Fibroblast of skin of abdomen (primary cell): ENCODE measurements at regions not wholly inside any gene's neighbourhood (a gene's known extent, or its start where the extent isn't known, plus 50 kb on each side); places are given as distances from the start of the nearest gene placed in this dataset.

Experiments used
- DNase-seq: peaks from one replicate; pipeline ENCODE4 v3.0.0-alpha.2; 2013

DNA sequence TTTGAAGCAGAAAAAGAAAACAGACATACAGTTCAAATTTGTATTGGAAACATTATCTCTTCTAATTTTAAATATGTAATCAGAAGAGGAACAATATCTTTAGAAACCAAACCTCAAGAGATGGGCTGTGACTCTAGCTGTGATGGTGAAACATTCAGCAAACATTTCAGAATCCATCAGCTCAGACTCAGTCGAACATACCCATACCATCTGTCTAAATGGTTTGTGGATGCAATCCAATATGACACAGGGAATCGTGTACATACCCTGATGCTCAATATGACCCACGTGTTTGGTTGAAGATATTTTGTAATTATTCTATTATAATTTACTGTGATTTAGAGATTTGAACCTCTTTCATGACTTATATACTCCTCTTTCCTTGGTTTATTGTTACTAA lies 665.2 kb upstream of the CDH8 start:
- peak; percentile 24 for DNase-seq

DNA sequence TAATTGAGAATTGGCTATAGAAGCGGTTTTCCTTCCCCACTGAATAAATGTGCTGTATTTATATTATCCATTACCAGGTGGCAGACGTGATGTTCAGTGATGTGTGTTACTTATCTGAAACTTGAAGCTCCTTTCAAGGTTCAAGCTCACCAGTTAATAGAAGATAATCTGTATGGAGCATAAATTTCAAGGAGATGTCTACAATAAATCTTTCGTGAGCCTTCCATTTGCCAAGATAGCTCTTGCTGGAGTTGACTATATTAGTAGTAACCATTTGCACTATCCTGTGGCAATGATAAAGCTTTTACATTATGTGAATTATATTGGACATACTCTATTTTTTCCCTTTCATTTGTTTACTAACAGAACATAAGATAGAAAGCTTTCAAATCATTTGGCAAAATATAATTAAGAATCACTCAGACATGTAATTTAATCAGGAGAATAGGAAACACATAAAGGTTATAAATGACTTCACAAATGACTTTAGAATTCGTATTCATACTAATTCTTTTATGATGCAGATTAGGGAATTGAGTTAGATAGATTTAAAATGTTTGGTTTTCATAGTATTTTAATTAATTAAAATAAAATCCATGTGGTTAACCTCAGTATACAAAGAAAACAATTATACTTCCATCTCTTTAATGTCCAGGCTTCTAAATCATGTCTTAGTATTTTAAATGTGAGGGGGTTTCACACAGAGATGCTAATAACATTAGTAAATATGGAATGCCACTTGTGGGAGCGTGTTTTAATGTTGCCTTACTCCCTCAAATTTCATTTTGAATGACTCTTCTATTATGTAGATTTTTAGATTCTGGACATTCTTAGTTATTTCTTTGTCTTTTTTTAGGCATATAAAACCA lies 664.4 kb upstream of the CDH8 start:
- no peak for DNase-seq

DNA sequence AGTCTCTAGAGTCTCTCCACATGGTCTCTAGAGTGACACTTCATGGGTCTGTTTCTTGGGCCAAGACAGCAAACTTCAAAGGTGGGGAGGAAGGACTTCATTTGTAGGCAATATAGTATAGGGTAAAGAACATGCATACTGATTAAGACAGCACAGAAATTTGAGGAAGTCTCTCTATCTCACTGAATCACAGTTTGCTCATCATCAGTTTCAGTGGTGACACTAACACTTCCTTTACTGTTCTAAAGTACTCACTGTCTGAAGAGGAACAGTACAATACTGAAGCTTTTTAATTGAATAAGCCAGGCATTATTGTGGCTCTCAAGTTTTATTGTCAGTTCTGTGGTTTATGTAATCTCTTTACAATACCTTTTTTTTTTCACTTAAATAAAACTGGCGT lies 656.4 kb upstream of the CDH8 start:
- DNase-seq: no peak

DNA sequence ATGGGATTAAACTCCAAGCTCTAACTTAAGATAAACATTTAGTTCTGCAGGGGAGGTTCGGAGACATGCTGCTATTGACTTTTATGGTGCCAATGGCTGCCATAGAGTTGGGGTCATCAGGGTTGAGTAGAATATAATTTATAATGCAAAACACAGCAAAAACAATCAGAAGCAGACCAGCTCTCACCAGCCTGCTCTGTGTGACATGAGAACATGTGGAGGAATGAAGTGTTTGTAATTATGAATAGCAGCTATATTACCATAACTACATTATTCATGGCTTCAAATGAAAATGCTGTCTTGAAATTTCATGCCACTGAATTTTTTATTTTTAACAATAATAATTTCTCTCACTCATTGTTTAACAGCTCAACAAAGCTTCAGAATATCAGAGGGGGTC lies 645.6 kb upstream of the CDH8 start:
- DNase-seq: no peak

DNA sequence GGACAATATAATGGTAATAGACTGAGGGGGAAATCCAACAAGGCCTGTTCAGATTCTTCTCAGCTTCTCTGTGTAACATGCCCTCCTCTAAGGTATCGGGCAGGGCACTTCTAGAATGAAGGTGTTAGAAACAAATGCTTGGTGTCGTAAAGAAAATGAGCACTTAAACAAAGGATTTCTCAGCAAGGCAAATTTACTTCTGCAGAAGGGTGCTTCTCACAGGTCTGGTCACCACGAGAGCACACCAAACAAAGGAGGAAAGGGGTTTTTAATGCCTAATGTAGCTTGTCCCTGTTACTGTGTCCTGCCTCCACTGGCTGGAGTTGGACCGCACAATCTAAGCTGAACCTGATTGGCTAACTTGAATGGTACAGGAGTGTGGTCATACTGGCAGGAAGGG lies 642.6 kb upstream of the CDH8 start:
- DNase-seq: no peak

DNA sequence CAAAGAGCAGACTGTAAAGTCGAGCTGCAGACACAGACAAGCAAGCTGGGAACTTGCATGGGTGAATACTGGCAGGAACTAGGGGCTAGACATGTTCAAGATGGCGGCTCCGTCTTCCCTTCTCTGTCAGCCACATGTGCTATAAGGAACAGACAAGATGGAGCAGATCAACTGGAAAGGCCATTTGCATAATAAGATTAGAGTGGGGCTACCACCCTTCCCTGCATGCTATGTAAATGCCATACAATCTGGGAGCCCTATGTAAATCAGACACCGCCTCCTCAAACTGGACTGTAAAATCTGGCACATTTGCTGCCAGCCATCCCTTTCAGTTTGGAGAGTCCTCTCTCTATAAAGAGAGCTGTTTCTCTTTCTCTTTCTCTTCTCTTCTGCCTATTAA lies 640.1 kb upstream of the CDH8 start:
- no peak for DNase-seq

DNA sequence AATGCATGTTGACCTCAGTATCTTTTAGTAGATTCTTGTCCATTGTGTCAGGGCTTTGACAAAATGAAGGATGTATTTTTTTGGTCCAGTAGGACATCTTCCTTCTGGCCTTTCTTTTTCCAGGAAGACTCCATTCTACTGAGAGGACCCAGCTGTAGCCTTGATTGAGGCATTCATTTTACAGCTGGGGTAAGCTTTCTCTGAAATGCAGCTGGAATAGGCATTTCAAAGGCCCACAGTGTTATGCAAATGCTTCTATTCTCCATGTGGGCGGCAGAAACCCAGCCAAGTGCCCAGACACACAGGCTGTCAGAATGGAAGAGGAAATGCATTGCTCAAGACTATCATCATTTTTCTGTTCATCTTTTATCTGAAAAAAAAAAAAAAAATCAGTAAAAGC lies 629.0 kb upstream of the CDH8 start:
- peak; percentile 0 for DNase-seq

DNA sequence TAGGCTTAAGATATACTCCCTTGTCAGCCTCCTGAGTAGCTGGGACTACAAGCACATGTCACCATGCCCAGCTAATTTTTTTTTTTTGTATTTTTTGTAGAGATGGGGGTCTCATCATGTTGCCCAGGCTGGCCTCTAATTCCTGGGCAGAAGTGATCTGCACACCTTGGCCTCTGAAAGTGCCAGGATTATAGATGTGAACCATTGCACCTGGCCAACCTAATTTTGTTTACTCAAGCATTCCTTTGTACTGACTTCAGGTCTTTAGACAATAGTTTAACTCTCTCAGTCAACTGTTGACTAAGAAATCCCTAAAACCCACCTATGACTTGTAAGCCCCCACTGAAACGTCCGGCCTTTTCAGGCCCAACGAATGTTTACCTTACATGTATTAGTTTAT lies 628.3 kb upstream of the CDH8 start:
- DNase-seq: no peak

DNA sequence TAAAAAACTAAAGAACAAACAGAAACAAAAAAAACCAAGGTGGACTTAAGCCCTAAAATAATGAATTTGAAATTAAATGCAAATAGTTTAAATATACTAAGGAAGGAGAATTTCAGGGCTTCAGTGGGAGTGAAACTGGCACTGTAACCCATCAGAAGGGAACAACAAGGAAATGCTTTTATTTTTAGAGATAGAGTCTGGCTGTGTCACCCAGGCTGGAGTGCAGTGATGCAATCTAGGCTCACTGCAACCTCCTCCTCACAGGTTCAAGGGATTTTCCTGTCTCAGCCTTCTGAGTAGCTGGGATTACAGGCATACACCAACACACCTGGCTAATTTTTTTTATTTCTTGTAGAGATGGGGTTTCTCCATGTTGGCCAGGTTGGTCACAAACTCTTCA lies 625.2 kb upstream of the CDH8 start:
- DNase-seq: no peak

DNA sequence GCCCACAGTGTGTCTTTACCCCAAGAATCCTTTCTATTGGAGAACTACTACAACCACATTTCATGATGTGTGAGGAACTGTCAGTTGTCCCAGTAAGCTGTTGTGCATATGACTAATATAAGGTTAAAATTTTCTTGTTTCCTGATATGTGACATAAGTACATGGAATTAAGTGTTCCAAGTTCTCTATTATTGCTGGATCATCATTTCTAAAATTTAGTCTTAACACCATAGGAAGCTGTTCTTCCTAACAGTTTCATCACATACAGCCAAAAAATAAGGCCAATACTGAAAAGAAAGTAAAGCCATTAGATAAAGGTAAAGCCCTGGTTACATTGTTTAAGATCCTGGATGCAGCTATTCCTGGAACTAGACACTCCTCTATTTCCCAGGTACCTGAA lies 620.9 kb upstream of the CDH8 start:
- no peak for DNase-seq

DNA sequence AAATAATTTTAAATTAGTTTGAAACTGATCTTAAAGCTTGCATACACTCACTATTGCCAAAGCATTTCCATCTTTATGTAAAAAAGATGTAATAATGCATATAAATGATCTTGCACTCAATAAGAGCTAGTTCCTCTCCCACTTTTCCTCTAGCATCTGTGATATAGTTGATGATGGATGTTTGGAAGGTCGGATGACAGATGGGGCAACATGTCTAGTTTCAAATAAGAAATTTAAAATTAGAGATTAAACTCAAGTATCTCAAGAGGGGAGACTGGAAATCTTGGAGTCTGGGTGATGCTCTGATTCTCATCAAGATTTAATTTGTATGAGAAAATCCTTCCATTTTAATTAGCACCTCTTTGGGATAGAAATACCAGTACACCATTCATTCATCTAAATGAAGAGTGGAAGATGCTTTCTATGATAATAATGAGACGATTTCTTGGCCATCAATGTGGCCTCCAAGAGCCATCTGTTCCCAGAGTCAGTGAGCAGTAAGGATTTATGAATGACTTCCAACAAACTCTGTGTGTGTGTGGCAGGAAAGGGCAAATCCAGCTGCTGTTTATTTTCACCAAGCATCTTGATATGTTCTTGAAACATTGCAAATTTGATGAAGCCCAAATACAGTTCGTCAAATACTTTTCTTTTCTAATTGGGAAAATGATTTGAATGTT lies 616.3 kb upstream of the CDH8 start:
- DNase-seq: no peak

DNA sequence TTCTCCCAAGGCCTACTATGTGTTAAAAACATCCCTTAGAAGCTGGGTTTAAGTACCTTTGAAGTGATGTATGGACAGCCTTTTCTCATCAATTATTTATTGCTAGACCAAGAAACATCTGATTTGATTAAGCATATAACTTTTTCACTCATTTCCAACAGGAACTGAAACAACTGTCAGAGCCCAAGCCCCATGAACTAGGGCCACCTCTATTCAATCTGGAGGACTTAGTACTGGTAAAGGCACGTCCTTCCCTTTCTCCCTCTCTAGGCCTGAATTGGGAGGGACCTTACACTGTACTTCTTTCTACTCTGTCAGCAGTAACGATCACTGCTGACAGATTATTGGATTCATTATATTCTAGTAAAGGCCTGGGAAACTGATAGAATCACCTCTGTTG lies 612.0 kb upstream of the CDH8 start:
- no peak for DNase-seq

DNA sequence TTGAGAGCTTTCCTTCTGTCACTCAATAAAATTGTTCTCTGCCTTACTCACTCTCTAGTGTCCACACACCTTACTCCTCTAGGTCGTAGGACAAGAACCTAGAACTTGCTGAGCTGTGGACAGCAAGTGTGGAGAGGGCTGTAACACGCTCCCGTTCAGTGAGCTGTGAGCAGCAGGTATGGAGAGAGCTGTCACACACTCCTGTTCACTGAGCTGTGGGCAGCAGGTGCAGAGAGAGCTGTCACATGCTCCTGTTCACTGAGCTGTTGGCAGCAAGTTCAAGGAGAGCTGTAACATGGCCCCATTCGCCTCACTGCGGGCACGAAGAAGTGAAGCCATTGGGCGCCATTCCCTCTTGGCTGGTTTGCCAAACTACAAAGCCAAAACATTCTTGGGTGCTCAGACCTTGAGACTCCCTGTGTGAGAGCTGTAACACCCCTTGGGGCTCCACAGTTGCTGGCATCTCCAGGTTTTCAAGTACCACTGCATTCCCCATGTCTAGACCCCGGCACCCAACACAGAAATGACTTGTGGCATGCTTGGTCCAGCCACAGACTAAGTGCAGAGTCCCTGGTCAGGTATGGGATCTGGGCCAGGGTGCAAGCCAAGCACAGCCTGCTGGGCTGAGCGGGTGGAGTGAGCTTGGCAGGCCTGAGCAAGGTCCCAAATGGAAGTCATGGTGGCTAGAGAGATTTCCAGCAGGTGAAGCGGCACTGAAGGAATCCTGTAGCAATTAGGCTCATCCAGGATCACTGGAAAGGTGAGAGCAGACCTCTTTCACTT lies 608.0 kb upstream of the CDH8 start:
- DNase-seq: no peak

DNA sequence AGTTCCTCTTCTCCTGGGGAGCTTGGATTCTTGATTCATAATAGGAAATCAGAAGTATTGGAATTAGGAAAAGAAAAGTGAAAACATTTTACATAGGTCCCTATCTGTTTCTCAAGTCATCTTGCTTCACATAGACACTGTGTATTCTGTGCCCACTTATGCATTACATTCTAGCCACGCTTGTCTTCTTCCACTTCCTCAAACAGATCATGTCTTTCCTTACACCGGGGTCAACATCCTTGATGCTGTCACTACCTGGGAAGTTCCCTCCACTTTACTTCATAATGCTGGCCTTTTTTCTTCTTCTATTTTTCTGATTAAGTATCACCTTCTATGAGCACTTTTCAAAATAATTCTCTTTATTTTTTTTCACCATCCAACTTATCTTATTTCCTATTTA lies 606.4 kb upstream of the CDH8 start:
- DNase-seq: no peak

DNA sequence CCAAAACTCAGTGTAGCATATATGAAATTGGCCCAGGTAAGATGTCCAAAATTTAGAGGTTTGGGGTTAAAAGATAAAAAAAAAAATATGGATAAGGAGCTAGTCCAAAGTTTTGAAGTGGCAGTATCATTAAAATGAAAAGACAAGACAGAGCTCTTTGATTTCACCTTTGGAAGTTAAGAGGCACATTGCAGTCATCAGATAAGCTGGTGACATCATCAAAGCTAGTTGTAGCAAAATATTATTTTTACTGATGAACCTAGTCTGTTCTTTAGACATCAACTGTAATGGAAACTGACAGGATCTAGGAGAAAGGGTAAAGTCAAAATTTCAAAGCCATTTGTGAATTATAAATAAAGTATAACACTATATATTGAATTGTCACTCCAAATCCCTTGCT lies 603.7 kb upstream of the CDH8 start:
- no peak for DNase-seq

DNA sequence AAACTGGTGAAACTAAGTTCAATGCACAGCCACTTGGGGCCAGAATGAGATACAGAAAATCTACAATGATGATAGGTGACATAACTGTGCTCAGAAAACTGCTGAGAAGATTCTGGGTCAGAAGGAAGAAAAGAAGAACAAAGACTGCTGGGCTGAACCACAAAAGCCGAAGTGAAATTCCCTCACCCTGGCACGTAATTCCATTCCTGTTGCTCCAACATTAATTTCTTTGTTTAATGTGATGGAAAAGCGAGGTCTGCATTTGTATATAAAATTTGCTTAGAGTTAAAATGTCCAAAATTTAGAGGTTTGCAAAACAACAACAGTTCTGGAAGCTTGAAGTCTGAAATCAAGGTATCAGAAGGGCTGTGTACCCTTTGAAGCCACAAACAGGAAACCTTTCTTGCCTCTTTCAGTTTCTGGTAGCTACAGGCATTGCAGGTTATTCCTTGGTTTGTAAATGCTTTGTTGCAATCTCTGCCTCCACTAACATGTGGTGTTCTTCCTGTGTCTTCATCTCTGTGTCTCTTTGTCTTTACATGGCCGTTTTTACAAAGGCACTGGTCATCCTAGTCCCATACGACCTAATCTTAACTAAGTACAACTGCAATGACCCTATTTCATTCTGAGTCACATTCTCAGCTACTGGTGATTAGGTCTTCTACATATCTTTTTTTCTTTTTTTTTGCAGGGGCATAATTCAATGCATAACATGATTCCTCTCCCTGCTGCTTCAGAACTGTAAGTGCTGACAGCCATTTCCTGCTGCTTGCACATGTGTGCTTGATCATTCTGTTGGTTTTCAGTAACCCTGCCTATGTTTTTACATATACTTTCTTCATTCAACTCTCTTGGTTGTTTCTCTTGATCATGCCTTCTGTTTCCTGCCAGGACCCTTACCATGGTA lies 603.0 kb upstream of the CDH8 start:
- DNase-seq: peak; percentile 82

DNA sequence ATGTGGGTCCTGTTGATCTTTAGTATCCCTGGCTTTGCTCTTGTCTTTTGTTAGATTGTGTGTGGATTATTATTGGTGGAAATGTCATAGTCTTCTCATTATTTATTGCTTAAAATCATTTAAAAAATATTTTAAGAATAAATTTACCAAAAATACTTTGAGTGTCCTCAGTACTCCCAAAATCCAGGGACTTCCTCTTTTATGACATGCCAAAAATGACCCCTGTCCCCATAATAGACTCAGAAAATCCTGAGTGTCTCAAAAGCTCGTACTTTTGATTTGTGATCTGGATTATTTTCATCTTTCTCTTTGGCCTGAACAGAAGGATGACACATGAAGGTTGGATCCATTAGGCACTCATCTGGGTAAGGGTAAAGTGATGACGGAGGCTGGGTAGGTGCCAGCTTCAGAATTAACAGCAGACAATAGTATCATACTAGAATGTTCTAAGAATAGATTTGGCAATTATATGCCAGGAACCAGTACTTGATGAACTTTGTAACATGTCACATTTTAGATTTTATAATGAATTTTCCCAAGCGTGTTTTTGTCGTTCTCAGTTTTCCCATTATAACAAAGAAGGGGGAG lies 602.2 kb upstream of the CDH8 start:
- peak; percentile 66 for DNase-seq

DNA sequence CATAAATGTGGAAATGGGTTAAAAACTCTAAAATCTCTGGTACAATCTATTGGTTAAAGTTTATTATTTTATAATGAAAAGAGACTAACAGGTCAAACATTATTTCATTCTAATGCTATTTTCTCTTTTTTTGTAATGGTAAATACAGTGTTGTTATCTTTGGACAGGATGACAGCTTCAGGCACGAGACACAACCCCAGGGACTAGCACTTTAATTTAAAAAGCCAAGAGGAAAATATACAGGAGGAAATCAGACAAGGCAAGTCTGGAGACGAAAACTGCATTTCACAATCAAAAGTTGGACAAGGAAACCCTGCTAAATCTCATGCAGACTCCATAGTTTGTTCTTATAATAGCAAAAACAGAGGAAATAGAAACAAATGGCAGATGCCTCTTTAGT lies 589.1 kb upstream of the CDH8 start:
- no peak for DNase-seq

DNA sequence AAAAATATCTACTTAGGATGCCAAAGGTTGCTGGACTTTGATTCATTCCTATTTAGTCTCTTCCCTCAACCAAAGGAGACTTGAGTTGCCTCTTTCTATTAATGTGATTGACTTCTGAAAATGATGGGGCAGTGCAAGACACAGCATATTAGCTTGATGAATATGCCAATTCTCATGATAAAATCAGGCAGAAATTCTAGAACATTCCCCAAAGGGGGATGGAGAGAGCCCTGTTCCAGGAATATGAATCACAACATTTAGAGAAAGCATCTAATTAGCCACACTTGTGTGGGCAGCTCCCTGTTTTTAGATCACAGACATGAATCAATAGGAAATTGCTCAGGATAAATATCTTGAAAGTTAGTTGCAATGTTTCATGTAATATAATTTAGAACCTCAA lies 584.0 kb upstream of the CDH8 start:
- DNase-seq: peak; percentile 54

DNA sequence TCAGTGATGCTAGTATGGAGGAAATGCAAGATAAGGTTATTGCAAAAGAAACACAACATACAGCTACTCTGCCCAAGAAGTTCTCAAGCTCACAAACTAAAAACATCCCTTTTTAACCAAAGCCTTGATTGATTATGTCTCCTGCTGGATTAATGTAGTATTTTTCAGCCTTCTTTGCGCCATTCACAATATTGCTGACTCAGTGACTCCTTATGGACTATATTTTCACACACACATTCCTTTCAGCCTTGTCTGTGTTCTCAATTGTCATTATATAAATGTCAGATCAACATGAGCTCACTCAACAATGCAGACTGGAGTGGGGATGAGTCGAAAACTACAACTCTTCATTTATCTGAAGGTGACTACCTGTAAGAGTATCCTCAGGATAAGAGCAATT lies 579.3 kb upstream of the CDH8 start:
- DNase-seq: peak; percentile 11

DNA sequence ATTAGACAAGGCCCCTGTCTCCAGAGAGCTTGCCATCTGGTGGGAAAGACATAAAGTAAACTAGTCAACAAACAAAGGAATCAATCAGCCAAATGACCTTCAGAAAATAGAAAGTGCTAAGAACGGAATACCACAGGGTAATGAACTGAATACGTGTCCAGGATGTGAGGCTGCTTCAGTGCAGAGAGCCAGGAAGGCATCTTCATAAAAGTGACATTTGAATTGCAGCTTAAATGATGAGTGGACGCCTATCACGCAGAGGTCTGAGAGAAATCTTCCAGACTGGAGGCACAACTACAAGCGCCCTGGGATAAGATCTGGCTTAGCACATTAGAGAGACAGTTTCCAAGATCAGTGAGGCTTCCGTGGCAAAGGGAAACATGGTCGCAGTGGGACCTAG lies 574.1 kb upstream of the CDH8 start:
- no peak for DNase-seq

DNA sequence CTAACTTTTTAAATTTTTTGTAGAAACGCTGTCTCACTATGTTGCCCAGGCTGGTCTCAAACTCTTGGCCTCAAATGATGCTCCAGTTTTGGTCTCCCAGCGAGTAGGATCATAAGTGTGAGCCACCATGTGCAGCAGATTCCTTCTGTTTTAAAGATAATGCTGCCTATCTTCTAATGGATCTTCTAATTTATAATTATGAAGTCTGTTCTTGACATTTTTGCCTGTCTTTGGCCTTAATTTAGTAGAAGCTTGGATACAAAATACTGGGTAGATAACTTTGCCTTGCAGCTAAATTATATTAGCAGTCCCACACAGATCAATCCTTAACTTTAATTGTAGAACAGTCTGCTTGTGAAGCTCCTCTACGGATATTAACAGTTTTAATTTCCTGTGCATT lies 566.6 kb upstream of the CDH8 start:
- no peak for DNase-seq
